Sigmoid colon (tissue), 6 donors: ENCODE measurements at regions not wholly inside any gene's neighbourhood (a gene's known extent, or its start where the extent isn't known, plus 50 kb on each side); places are given as distances from the start of the nearest gene placed in this dataset.

Experiments used
- DNase-seq: peaks from one replicate; pipeline ENCODE4 v3.0.0-alpha.2; 2019
- H3K27ac ChIP-seq, 4 donors: fragments of 200-600 bp; sonication (generic); one replicate each; pipeline ENCODE4 v1.5.1; 2016 to 2019; ENCODE audit warnings: mild to moderate bottlenecking in 1 of 4
- H3K27me3 ChIP-seq, 3 donors: fragments of 200-600 bp; sonication (generic); one replicate each; pipeline ENCODE4 v1.5.1; 2019; ENCODE audit warnings: mild to moderate bottlenecking in 1 of 3
- H3K36me3 ChIP-seq, 4 donors: fragments of 200-600 bp; sonication (generic); one replicate each; pipeline ENCODE4 v1.5.1; 2016 to 2019
- H3K4me1 ChIP-seq, 4 donors: fragments of 200-600 bp; sonication (generic); one replicate each; pipeline ENCODE4 v1.5.1; 2017 to 2019
- H3K4me3 ChIP-seq, 4 donors: fragments of 200-600 bp; sonication (generic); one replicate each; pipeline ENCODE4 v1.5.1; 2017 to 2019; ENCODE audit warnings: mild to moderate bottlenecking in 2 of 4, moderate library complexity in 1 of 4
- H3K9me3 ChIP-seq, 4 donors: fragments of 200-600 bp in 3 of 4; sonication (generic) in 3 of 4; one replicate each; pipeline versions ENCODE4 v1.5.1 to v1.6.1; 2013 to 2019
- CTCF ChIP-seq, 4 experiments: fragments of 450-650 bp in 3 of 4; fragments of 200-600 bp in 1 of 4; IDR thresholded peaks; one replicate each; pipeline ENCODE4 v1.5.1; 2016 to 2019; ENCODE audit warnings: antibody characterized with exemption in 4 of 4, mild to moderate bottlenecking in 3 of 4, moderate library complexity in 2 of 4
- EP300 ChIP-seq, 4 donors: sonication (generic); formaldehyde crosslinking; IDR thresholded peaks; one replicate each; pipeline ENCODE4 v1.6.1; 2017; ENCODE audit warnings: antibody characterized with exemption in 4 of 4
- POLR2A ChIP-seq, 2 donors: fragments of 450-650 bp; IDR thresholded peaks; one replicate each; pipeline ENCODE4 v1.6.1; 2016; ENCODE audit warnings: antibody characterized with exemption in 2 of 2, mild to moderate bottlenecking in 2 of 2, moderate library complexity in 2 of 2
- POLR2AphosphoS5 ChIP-seq, 4 donors: sonication (generic); formaldehyde crosslinking; IDR thresholded peaks; one replicate each; pipeline ENCODE4 v1.6.1; 2017; ENCODE audit warnings: antibody characterized with exemption in 4 of 4
- WGBS, 2 donors: extraction: QIAGEN DNeasy Blood & Tissue Kit; methylation state at CpG; one replicate each; pipeline ENCODE4 v1.1.7; 2013; 5-methylcytosine and 5-hydroxymethylcytosine counted together
- intact Hi-C: fragments of 100-400 bp; cut with DNase I; formaldehyde crosslinking; loops from one replicate; pipeline ENCODE4 v1.15.1; 2023
- donor health status: healthy with polysubstance abuse.
- donor health status: healthy.

DNA sequence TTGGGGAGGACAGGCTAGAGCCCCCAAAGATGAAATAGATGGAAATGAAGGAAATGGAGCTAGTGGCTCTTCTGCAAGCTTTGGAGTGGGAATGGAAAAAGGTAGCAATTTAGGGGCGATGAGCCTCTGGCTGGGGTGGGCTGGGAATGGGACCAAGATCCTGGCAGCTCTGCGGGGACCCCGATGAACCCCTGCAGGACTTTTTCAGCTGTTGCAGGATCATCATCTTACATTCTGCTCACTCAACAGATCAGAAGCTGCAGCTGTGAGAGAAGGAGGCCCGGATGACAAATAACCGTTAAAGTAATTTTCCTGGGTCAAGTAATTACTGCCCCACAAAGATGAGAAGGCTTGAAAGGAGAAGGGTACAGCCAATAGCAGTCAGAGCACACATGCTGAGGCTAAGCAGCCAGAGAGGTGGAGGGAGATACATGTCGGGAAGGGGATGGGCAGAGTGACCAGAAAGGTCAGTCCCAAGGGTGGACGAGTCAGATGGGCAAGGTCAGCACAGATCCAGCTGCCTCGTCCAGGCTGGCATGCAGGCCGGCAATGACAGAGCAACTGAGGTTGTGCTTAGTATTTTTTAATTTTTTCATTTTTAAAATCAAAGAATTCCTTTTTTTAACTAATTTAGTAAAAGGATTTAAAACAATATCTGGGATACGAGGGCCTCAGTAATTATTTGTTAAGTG is 245.0 kb upstream of the RAB6C start:
- no peaks in the 10 kb centered on the region for H3K27me3 ChIP-seq
- intact Hi-C loops, result no loop called here
- no peaks in the 10 kb centered on the region for H3K9me3 ChIP-seq
- H3K36me3 ChIP-seq, result no peaks in the 10 kb centered on the region
- no peak overlapping the region for H3K27ac ChIP-seq
- H3K4me1 ChIP-seq, result no peaks in the 10 kb centered on the region
- TF ChIP-seq CTCF (IDR thresholded peaks at IDR 0.05) (no peak), POLR2A (IDR thresholded peaks at IDR 0.05) (no peak), EP300 (IDR thresholded peaks at IDR 0.05) (no peak), POLR2AphosphoS5 (IDR thresholded peaks at IDR 0.05) (no peak)
- 92 to 93% methylated on average over 10 of the region's 10 CpGs for WGBS, 2 donors
- no peak overlapping the region for H3K4me3 ChIP-seq
- no peak for DNase-seq

DNA sequence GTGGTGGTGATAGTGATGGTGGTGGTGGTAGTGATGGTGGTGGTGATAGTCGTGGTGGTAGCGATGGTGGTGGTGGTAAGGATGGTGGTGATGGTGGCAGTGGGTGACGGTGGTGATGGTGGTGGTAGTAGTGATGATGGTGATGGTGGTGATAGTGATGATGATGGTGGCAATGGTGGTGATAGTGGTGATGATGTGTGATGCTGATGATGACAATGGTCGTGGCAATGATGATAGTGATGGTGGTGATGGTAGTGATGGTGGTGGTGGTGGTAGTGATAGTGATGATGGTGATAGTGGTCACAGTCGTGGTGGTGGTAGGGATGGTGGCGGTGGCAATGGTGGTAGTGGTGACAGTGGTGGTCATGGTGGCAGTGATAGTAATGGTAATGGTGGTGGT is 243.9 kb upstream of the RAB6C start:
- intact Hi-C loops, result no loop called here
- no peak overlapping the region for H3K27ac ChIP-seq
- DNase-seq, result no peak
- no peaks in the 10 kb centered on the region for H3K9me3 ChIP-seq
- no peaks in the 10 kb centered on the region for H3K27me3 ChIP-seq
- TF ChIP-seq CTCF (IDR thresholded peaks at IDR 0.05) (no peak), POLR2AphosphoS5 (IDR thresholded peaks at IDR 0.05) (no peak), EP300 (IDR thresholded peaks at IDR 0.05) (no peak), POLR2A (IDR thresholded peaks at IDR 0.05) (no peak)
- WGBS, 2 donors, result 92 to 94% methylated on average over 5 of the region's 6 CpGs
- no peaks in the 10 kb centered on the region for H3K4me1 ChIP-seq
- no peaks in the 10 kb centered on the region for H3K36me3 ChIP-seq
- H3K4me3 ChIP-seq, result no peak overlapping the region

DNA sequence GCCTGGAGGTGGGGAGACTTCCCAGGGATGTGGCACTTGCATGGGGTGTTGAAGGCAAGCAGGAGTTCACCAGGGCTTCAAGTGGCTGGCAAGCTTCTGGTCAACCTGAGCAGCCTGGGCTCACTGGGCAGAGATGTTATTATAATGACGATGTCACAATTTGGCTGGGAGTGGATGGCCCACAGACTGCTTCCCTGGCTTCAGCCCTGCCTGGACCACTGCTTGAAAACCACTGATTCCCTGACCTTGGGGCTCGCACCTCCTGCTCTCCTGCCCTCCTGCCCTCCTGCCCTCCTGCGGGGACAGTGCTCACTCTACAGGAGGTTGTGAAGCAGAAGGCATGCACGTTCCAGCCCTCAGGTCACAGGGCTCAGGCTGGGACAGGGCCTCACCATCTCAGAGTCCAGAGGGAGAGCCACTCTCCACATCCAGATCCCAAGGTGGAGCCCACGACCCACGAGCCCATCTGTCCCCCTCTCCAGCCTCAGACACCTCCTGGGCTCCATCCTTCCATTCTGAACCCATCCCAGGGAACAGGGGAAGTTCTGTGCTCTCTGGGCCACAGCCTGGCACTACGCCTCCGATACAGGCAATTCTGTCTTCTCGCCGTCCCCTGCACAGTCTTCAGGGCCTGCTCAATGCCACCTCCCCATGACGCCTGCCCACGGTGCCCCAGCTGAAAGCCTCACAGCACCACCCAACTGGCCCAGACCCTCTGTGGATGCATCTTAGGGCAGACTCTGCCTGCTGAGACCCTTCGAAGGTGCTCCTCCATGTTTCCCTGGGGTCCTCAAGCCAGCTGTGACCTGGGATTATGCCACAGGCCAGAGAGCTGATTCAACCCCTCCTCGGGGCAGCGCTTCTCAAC is 241.6 kb upstream of the RAB6C start:
- Histone ChIP-seq H3K27ac (no peak overlapping the region), H3K9me3 (no peaks in the 10 kb centered on the region), H3K27me3 (no peaks in the 10 kb centered on the region), H3K36me3 (no peaks in the 10 kb centered on the region), H3K4me3 (no peak overlapping the region), H3K4me1 (no peaks in the 10 kb centered on the region)
- intact Hi-C loops, result no loop called here
- no peak for TF ChIP-seq POLR2A (IDR thresholded peaks at IDR 0.05)
- no peak for TF ChIP-seq CTCF (IDR thresholded peaks at IDR 0.05)
- no peak for TF ChIP-seq EP300 (IDR thresholded peaks at IDR 0.05)
- TF ChIP-seq POLR2AphosphoS5 (IDR thresholded peaks at IDR 0.05), result no peak
- DNase-seq, result no peak
- 82 to 87% methylated on average over 15 of the region's 15 CpGs for WGBS, 2 donors

- Histone ChIP-seq H3K4me1 (no peaks in the 10 kb centered on the region), H3K27ac (no peak overlapping the region), H3K27me3 (no peaks in the 10 kb centered on the region), H3K9me3 (no peaks in the 10 kb centered on the region), H3K4me3 (no peak overlapping the region), H3K36me3 (no peaks in the 10 kb centered on the region)
- 92 to 94% methylated on average over 16 of the region's 16 CpGs for WGBS, 2 donors
- no peak for DNase-seq
- no peak for TF ChIP-seq EP300 (IDR thresholded peaks at IDR 0.05)
- TF ChIP-seq POLR2AphosphoS5 (IDR thresholded peaks at IDR 0.05), result no peak
- TF ChIP-seq POLR2A (IDR thresholded peaks at IDR 0.05), result no peak
- no peak for TF ChIP-seq CTCF (IDR thresholded peaks at IDR 0.05)
- intact Hi-C loops, result no loop called here
Observed at GRCh38 chr2:129738799-129739198, 240.7 kb upstream of the RAB6C start.
